HTR-8/SVneo (cell line): ENCODE measurements at regions not wholly inside any gene's neighbourhood (a gene's known extent, or its start where the extent isn't known, plus 50 kb on each side); places are given as distances from the start of the nearest gene placed in this dataset.

Experiments used
- DNase-seq: peaks from one replicate; pipeline ENCODE4 v3.0.0; 2011; ENCODE audit warnings: low spot score, mixed read lengths; ENCODE audit not compliant: insufficient read length
- FAIRE-seq: peaks from 2 replicates; lab custom pipeline; 2011; peaks lifted over from hg19 to GRCh38; lab: Jason Lieb, UNC

DNA sequence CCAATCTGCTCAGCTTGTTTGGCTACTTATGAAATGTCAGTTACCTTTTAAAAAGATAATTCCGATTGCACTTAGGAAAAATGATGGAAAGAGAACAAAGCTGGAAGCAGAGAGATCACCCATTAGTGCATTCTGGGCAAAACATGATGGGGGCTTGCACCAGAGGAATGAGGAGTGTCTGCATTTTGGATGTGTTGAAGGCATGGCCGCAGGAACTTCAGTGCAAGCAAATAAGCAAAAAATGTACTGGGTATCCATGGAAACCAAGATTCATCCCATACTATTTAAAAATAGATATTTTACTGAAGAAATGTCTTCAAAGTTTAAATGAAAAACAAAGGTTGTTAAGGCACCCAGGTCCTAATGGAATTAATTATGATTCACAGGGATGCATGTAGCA is 655.0 kb downstream of the POM121L12 start:
- FAIRE-seq, result no peak

GRCh38 chr7:53697913-53698312 is 662.5 kb downstream of the POM121L12 start:
- no peak for FAIRE-seq
- no peak for DNase-seq

More for the DNA sequence above, 655.0 kb downstream of the POM121L12 start:
- DNase-seq, result no peak

GRCh38 chr7:53699215-53699837 is 663.9 kb downstream of the POM121L12 start:
- no peak for FAIRE-seq
- no peak for DNase-seq

DNA sequence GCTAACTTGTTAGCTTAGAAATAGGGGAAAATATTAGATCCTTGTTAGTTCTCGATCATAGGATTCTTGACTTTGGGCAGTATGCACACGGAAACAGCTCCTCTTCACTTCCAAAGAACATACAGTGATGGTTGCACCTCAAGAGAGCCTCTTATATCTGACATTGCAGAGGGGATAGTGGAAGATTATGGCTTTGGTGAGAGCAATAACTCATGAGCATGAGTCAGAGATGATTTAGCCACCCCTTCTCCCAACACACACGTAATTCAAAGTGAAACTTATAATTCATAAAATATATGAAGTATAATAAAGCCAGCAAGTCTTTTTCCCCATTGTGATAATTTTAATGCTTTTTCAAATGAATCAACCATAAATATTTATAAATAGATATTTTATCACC is 683.7 kb downstream of the POM121L12 start:
- DNase-seq (no peak), FAIRE-seq (no peak)

GRCh38 chr7:53740971-53741370 is 705.5 kb downstream of the POM121L12 start:
- FAIRE-seq (no peak), DNase-seq (no peak)

DNA sequence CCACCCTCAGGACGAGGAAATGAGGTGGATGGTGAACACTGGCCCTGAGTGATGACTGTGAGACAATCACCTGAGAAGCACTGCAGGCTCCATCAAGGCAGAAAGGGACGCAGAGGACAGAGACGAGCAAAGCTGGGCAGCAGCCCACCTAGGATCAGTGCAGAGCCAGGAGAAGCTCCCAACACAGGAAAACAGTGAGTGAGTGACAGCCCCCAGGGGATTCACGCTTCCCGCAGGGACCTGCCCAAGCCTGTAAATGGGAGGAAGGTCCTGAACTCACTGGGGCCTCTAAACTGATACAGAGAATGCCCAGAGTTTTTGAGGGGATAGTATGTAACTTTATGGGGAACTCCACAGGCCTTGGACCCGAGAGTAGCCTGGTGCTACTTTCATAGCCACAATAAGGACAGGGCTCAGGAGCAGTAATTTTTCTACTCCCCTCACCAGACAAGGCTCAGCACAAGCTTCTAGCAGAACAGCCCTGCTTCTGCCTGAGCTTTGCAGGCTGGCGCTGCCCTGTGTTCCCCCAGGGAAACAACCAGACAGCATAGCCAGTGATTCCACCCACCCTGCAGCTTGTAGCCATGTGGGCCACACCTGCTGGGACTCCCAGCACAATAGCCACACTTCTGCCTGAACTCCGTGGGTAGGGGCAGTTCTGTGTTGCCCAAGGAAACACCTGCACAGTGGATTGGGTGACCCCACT is 708.4 kb downstream of the POM121L12 start:
- FAIRE-seq (no peak), DNase-seq (no peak)

DNA sequence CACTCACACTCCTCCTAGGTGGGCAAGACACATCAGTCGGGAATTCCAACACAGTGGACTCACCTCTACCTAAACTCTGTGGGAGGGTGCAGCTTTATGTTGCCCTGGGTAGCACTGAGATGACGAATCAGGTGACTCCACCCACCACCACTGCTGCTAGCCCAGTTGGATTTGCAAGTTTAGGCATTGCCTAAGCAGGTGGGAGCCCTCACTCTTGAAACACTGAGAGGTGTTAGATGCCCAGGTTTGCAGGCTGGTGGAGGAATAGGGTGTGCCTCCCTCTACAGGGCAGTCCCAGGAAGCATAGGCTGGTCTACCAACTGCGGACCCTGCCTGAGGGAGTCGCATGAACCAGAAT is 708.9 kb downstream of the POM121L12 start:
- no peak for FAIRE-seq
- no peak for DNase-seq

GRCh38 chr7:53756946-53757345 is 721.5 kb downstream of the POM121L12 start:
- DNase-seq, result no peak
- no peak for FAIRE-seq

DNA sequence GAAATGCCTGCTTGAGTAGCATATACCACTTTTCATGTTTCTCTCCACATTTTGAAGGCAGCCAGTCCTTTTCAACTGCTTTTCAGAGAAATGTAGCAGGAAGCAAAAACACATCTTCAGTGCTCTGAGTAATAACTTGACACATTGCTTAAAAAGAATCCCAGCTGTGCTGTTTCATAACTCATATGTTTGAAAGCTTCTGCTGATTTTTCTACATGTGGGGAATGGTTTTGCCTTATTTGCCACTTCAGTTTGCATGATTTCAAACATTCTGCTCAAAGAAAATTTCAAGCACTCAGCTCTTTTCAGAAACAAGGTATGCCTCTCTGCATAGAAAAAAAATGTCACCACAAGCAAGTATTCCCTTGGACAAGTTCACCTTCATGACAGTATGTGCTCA is 732.8 kb downstream of the POM121L12 start:
- FAIRE-seq (no peak), DNase-seq (no peak)

DNA sequence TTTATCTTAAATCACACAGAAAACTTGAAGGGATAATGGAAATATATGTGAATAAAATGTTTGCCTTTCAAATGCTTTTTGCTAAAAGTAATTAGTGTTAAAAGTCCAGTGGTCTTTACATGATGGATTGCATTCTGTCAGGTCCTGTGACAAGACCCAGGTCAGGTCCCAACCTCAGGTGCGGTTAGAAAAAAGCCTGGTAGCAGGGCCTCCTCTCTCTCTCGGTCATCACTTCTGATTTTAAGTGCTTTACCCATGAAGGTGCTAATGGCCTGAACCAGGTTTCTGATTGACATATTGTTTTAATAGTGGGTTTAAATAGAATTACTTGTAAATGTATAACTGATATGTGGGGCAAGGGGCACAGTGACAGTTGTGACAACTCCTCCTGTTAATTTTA is 736.3 kb downstream of the POM121L12 start:
- FAIRE-seq (no peak), DNase-seq (no peak)

GRCh38 chr7:53776323-53776722 is 740.9 kb downstream of the POM121L12 start:
- DNase-seq (no peak), FAIRE-seq (no peak)

- no peak for DNase-seq
- FAIRE-seq, result no peak
Measured at GRCh38 chr7:53789741-53790140, 752.4 kb upstream of the VSTM2A start.

GRCh38 chr7:53794816-53795215 is 747.4 kb upstream of the VSTM2A start:
- DNase-seq, result no peak
- no peak for FAIRE-seq

DNA sequence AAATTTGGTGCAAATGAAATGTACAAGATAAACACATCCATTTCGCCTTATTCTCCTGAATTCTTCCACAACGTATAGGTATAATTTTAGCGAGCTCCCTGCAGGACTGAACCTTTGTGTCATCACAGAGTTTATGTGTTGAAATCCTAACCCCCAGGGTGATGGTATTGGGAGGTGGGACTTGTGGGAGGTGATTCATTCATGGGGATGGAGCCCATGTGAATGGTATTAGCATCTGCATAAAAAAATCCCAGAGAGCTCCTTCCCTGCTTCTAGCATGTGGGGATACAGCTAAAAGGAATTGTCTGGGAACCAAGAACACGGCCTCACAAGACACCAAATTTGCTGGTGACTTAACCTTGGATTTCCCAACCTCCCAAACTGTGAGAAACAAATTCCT is 741.4 kb upstream of the VSTM2A start:
- FAIRE-seq (no peak), DNase-seq (no peak)

DNA sequence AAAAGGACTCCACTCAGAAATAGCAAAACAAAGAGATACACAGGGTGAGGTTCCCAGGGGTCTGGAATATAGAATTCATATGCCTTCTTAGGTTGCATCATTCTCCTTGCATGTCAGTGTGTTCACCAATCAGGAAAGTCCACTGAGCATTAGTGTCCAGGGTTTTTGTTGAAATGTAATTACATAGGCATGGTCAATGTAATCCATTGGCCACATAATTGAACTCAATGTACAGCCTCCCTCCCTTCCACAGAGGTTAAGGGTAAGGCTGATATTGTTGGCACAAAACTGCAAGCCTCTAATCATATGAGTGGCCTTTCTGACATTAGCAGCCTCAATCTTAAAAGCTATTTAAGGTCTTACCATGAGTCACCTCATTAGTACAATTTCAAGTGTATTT is 736.1 kb upstream of the VSTM2A start:
- no peak for DNase-seq
- FAIRE-seq, result no peak

- FAIRE-seq (no peak), DNase-seq (peak; percentile 8)
Measured at GRCh38 chr7:53811555-53812079, 730.6 kb upstream of the VSTM2A start.

GRCh38 chr7:53812135-53812534 is 730.0 kb upstream of the VSTM2A start:
- no peak for DNase-seq
- FAIRE-seq, result no peak

GRCh38 chr7:53835301-53835700 is 706.9 kb upstream of the VSTM2A start:
- no peak for DNase-seq
- no peak for FAIRE-seq

- DNase-seq (no peak), FAIRE-seq (no peak)
Measured at GRCh38 chr7:53877688-53878087, 664.5 kb upstream of the VSTM2A start.

DNA sequence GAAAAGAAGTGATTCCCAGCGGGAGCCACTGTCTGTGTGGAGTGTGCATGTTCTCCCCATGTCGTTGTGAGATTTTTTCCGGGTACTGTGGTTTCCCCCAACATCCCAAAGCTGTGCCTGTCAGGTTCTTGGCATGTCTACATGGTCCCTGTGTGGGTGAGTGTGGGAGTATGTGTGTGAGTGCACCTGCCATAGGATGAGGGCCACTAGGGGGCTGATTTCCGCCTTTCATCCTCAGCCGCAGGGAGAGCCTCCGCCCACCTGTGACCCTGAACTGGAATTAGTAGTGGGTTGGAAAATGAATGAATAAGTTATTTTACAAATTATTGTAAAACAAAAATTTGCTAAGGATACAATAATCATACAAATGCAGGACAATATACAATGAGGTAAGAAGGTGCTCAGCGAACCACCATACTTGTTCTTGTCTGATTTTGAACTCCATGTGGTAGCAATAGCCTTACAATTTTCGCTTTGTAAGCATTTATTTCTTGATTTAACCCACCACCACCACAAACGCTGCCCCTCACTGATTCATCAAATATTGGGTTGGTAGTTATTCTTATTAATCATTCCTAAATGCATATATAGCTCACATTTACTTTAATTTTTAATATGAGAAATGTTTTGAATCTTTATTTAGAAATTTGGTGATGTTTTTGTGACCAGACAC is 641.2 kb upstream of the VSTM2A start:
- DNase-seq, result no peak

DNA sequence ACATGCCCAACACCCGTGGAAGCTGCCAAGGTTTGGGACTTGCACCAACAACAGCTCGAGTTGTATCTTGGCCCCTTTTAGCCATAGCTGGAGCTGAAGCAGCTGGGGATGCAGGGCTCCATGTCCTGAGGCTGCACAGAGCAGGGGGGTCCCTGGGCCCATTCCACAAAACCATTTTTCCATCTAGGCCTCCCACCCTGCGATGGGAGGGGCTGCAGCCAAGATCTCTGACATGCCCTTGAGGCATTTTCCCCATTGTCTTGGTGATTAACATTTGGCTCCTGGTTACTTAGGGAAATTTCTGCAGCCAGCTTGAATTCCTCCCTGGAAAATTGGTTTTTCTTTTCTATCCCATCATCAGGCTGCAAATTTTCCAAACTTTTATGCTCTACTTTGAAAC is 637.8 kb upstream of the VSTM2A start:
- DNase-seq, result no peak
- FAIRE-seq, result no peak

More for the DNA sequence above, 641.2 kb upstream of the VSTM2A start:
- FAIRE-seq, result no peak
